ENCODE measurements at regions not wholly inside any gene's neighbourhood (a gene's known extent, or its start where the extent isn't known, plus 50 kb on each side); places are given as distances from the start of the nearest gene placed in this dataset.

DNA sequence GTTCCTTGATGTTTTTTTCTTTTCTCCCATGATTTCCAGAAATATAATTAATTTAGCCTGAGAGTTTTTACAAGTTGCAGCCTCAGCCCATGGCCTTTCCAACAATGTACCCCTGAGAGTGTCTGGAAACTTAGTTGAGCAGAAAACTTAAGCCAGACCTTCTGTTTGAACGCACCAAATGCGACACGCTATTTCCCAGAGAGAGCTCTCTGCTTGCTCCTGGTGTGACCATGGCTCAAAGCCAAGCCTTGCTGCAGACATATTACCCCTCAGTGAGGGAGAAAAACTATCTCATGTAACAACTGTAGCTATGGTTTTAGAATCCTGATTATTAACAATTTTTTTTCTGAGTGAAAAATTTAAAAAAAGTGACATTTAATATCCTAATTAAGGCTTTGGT is 1204.5 kb upstream of the SLC10A2 start:
- no peak for DNase-seq (ENCODE audit: low spot score)
- TF ChIP-seq, protein P1, sequence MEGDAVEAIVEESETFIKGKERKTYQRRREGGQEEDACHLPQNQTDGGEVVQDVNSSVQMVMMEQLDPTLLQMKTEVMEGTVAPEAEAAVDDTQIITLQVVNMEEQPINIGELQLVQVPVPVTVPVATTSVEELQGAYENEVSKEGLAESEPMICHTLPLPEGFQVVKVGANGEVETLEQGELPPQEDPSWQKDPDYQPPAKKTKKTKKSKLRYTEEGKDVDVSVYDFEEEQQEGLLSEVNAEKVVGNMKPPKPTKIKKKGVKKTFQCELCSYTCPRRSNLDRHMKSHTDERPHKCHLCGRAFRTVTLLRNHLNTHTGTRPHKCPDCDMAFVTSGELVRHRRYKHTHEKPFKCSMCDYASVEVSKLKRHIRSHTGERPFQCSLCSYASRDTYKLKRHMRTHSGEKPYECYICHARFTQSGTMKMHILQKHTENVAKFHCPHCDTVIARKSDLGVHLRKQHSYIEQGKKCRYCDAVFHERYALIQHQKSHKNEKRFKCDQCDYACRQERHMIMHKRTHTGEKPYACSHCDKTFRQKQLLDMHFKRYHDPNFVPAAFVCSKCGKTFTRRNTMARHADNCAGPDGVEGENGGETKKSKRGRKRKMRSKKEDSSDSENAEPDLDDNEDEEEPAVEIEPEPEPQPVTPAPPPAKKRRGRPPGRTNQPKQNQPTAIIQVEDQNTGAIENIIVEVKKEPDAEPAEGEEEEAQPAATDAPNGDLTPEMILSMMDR (IDR thresholded peaks at IDR 0.05): no peak
- no peak for ATAC-seq (ENCODE audit: low FRiP score)

GRCh38 chr13:104267206-104267811 is 1201.1 kb upstream of the SLC10A2 start:
- DNase-seq (ENCODE audit: low spot score) (no peak), ATAC-seq (ENCODE audit: low FRiP score) (no peak)
- TF ChIP-seq, protein P1 (IDR thresholded peaks at IDR 0.05): no peak

DNA sequence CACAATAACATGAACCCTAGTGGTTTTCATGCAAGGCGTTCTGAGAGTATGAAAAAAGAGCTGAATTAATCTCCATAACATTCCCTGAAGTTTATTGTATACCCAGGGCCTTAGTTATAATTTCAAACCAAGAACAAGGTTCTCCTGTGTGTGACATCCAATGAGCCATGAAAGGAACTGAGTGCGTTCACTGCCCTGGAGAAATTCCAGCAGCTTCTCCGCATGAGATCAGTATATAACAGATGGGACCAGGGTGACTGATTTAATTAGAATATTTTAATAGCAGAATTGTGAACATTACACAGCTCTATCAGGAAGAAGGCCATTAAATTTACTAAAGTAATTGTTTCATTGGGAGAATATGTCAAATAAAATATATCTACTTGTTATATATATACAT is 1190.5 kb upstream of the SLC10A2 start:
- TF ChIP-seq, protein P1 (IDR thresholded peaks at IDR 0.05): no peak
- DNase-seq (ENCODE audit: low spot score) (no peak), ATAC-seq (ENCODE audit: low FRiP score) (no peak)

- TF ChIP-seq, protein P1 (IDR thresholded peaks at IDR 0.05): no peak
- ATAC-seq (ENCODE audit: low FRiP score) (no peak), DNase-seq (ENCODE audit: low spot score) (no peak)
Observed at GRCh38 chr13:104253063-104253680, 1187.0 kb upstream of the SLC10A2 start.

- TF ChIP-seq, protein P1 (IDR thresholded peaks at IDR 0.05): no peak
- ATAC-seq (ENCODE audit: low FRiP score) (no peak), DNase-seq (ENCODE audit: low spot score) (no peak)
Observed at GRCh38 chr13:104251931-104252330, 1185.7 kb upstream of the SLC10A2 start.

GRCh38 chr13:104246955-104247354 is 1180.7 kb upstream of the SLC10A2 start:
- DNase-seq (ENCODE audit: low spot score) (no peak), ATAC-seq (ENCODE audit: low FRiP score) (no peak)
- TF ChIP-seq, protein P1 (IDR thresholded peaks at IDR 0.05): no peak

DNA sequence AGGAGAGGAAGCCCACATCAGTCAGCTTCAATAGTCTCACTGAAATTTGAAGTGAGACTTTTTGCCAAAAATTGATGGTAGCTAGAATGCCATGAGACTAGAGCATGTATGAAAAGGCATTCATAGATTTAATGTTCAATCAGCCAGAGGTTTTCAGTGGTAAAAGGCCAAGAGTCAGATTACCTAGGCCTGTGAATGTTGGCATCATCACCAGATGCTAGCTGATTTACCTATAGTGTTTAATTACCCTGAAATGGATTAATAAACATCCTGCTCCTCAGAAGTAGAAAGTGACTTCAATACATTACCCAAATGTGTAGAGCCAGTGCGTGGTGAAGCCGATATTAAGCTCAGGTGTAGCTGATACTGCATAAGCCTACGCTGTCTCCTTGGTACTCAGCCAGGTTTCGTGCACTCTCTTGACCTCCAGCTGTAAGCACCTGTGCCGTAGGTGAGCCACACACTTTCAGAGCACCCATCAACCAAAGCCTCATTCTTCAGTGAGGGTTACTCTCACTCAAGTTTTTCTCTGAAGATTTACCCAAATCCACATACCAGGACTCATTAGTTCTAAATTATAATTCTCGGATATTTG is 1140.3 kb upstream of the SLC10A2 start:
- DNase-seq (ENCODE audit: low spot score): no peak
- TF ChIP-seq, protein P1 (IDR thresholded peaks at IDR 0.05): no peak
- ATAC-seq (ENCODE audit: low FRiP score): no peak

Data from omental fat pad (tissue), 3 donors.